ENCODE measurements at regions not wholly inside any gene's neighbourhood (a gene's known extent, or its start where the extent isn't known, plus 50 kb on each side); places are given as distances from the start of the nearest gene placed in this dataset.

DNA sequence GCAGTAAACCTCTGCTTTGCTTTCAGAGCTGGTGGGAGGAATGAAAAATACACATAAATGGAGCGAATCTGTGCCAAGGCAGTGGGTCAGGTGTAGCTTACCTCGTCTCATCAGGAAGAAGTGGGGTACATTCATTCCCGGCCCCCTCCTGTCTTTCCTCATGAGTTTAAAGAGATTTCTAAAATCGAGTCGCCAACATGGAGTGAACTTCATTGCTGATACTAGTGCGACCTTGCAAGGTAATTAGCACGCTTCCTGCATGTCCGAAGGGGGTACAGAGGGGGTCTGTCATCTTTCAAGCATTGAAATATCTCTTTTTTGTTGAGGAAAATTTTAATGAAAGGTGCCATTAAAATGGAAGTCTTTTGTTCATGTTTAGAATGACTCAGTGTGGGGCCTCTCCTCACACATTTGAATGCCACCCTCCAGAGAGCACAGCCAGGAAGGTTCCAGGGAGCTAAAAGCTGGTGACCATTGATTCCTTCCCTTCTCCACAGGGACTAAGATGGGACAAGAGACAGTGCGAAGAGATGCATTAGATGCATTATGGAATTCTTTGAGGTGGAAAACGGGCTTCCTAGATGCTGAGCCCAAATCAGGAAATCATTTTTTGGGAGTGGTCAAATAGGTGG lies 114.2 kb downstream of the IRX1 start:
- TF ChIP-seq, protein P1, sequence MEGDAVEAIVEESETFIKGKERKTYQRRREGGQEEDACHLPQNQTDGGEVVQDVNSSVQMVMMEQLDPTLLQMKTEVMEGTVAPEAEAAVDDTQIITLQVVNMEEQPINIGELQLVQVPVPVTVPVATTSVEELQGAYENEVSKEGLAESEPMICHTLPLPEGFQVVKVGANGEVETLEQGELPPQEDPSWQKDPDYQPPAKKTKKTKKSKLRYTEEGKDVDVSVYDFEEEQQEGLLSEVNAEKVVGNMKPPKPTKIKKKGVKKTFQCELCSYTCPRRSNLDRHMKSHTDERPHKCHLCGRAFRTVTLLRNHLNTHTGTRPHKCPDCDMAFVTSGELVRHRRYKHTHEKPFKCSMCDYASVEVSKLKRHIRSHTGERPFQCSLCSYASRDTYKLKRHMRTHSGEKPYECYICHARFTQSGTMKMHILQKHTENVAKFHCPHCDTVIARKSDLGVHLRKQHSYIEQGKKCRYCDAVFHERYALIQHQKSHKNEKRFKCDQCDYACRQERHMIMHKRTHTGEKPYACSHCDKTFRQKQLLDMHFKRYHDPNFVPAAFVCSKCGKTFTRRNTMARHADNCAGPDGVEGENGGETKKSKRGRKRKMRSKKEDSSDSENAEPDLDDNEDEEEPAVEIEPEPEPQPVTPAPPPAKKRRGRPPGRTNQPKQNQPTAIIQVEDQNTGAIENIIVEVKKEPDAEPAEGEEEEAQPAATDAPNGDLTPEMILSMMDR (IDR thresholded peaks at IDR 0.05) = no peak
- no peak for TF ChIP-seq POLR2A (IDR thresholded peaks at IDR 0.05)

Data from ovary (tissue), 3 donors.